Glomerular visceral epithelial cell (primary cell): ENCODE measurements at regions not wholly inside any gene's neighbourhood (a gene's known extent, or its start where the extent isn't known, plus 50 kb on each side); places are given as distances from the start of the nearest gene placed in this dataset.
"Not testable (repeated sequence)": the region's sequence is repeated elsewhere in the genome, so short reads cannot be mapped to it uniquely, and the experiment has no call there.

Experiments
- DNase-seq: peaks from one replicate; pipeline ENCODE4 v3.0.0-alpha.2; 2016; ENCODE audit errors: extremely low spot score

DNA sequence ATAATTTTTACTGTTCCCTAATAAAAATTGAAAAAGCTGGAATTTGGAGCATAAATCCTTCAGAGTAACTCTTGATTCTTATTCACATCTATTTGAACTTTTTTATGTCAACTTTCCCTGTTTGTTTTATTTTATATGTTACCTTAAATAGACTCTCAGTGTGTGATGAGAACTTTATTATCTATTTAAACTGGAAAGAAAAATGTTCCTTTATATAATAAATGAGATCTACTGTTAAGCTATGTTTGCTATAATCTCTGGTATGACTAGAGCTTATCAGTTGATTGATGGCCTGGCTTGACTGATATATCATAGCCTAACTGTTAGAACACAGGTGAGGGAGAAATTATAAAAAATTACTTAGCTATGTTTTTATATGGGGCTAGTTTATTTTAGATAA lies 330.6 kb upstream of the EPHA6 start:
- DNase-seq, result no peak

- no peak for DNase-seq
These were observed 325.7 kb upstream of the EPHA6 start for GRCh38 chr3:96488708-96489107.

GRCh38 chr3:96491023-96491422 lies 323.4 kb upstream of the EPHA6 start:
- no peak for DNase-seq

DNA sequence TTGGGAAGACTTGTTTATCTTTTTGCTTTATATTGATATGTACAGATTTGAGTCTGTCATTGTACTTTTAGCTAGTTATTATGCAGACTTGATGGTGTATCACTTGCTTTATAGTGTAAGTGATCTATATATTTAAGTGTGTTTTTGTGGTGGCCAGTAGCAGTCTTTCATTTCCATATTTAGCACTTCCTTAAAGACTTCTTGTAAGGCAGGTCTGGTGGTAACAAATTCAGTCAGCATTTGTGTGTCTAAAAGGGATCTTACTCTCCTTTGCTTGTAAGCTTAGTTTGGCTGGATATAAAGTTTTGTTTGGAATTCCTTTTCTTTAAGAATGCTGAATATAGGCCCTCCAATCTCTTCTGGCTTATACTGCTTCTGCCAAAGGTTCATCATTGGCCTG lies 322.5 kb upstream of the EPHA6 start:
- DNase-seq, result no peak

GRCh38 chr3:96510334-96510733 lies 304.1 kb upstream of the EPHA6 start:
- DNase-seq, result no peak

- no peak for DNase-seq
These were observed 277.2 kb upstream of the EPHA6 start for GRCh38 chr3:96537165-96537564.

GRCh38 chr3:96538186-96538585 lies 276.2 kb upstream of the EPHA6 start:
- no peak for DNase-seq

DNA sequence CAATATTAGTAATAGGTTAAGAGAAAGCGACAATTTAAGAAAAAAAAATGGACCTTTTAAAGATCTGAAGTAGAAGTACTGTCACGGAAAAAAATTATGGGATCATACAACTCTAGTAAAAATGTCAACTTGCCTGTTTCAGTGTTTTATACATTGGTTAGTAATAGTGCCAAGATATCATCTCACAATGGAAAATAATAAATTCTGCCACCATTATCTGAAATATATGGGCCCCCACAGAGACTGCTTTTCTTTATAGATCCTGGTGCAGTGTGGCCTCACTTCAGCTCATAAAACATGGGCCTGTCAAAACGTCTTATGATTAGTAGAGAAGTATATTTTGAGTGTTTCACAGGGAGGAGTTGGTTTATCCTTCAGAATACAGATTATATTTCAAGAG lies 266.3 kb upstream of the EPHA6 start:
- no peak for DNase-seq

DNA sequence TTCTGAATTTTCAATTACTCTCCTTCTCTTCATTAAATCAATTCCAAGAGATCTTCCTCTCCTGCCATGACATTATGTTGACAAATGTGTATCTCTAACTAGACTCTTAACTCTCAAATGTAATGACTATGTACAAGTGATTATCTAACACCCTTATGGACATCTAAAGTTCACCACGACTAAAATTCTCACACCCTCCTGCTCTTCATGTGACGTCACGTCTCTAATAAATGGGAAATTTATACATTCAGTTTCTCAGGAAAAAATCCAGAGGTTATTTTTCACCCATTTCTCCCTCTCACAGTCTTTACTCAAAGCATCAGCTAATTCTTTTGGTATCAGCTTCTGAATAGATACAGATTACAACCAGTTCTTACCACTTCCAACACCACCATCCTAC lies 237.5 kb upstream of the EPHA6 start:
- DNase-seq, result no peak

- no peak for DNase-seq
These were observed 230.3 kb upstream of the EPHA6 start for GRCh38 chr3:96584066-96584465.

- not testable (repeated sequence) for DNase-seq
These were observed 207.5 kb upstream of the EPHA6 start for GRCh38 chr3:96606865-96607264.

DNA sequence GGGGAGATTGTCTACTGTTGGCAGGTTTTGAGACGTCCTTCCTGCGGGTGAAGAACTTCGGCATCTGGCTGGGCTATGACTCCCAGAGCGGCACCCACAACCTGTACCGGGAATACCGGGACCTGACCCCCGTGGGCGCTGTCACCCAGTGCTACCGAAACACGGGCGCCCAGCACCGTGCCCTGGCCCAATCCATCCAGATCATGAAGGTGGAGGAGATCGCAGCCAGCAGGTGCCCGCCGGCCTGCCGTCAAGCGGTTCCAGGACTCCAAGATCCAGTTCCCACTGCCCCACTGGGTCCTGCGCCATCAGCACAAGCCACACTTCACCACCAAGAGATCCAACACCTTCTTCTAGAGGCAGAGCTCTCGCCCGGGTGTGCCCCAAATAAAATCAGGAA lies 194.9 kb upstream of the EPHA6 start:
- DNase-seq, result no peak

DNA sequence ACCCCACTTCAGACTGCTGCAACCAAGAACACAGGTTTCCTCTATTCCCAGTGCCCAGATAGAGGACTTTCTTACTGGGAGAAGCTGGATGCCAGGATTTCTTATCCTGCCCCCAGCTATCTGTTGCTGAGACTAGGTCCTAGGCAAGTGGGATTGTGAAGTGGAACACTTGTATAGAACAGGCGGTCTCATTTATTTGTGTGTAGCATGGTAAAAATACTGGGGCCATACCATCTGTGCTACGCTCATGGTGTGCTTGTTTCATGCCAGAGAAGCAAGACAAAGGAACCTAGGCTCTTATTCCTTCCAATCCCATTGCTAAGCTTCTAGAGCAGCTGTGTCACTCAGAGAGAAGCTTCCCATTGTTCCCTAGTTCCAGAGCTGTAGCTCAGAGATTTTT lies 191.5 kb upstream of the EPHA6 start:
- no peak for DNase-seq

DNA sequence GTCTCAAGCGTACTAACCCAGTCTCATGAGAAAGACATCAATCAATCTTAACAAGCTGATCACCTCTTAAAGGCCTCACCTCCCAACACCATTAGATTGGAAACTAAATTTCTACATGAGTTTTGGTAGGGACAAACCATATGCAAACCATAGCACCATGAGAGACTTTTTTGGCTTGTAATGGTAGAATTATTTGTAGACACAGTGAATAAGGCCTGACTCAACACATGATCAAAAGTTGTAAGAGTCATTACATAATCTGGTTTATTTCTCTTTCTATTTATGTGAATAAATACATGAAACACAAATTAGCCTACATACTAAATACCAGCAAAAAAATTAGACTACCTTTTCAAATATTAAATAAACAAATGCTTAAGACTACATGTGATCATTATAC lies 183.3 kb upstream of the EPHA6 start:
- DNase-seq, result no peak

GRCh38 chr3:96646596-96646995 lies 167.8 kb upstream of the EPHA6 start:
- no peak for DNase-seq

- DNase-seq, result no peak
These were observed 156.7 kb upstream of the EPHA6 start for GRCh38 chr3:96657710-96658109.

GRCh38 chr3:96671861-96672595 lies 142.4 kb upstream of the EPHA6 start:
- not testable (repeated sequence) for DNase-seq

DNA sequence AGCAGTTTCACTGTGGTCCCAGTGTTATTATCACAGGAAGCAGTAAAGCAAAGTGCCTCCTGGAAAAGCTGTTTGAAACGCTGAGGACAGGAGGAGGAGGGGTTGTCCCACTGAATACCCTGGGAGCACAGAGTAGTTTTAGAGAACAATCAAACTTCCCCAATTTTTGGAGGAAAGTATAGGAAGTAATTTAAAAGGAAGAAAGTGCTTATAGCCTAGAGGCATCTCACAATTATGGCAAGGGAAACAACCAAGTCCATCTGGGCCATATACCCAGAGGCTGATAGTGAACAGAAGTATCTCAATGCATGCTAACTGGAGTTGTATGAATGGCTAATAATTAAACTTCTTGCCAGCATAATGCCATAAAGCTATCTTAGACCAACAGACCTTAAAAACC lies 137.2 kb upstream of the EPHA6 start:
- no peak for DNase-seq

DNA sequence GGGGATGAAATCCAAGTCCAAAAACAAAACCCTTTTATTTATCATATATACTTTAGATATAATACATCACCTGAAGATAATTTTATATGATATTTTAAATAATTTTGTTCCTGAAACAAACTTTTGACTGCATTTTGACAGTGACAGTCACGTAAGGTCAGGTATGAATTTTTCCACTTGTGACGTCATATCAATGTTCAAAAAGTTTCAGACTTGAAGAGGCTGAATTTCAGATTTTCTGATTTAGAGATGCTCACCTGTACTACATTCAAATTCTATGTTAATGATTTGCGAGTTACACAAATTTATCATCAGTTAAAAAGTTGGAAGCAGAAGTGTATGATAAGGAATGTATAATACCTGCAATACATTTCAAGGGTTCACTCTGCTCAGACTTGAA lies 136.1 kb upstream of the EPHA6 start:
- no peak for DNase-seq

DNA sequence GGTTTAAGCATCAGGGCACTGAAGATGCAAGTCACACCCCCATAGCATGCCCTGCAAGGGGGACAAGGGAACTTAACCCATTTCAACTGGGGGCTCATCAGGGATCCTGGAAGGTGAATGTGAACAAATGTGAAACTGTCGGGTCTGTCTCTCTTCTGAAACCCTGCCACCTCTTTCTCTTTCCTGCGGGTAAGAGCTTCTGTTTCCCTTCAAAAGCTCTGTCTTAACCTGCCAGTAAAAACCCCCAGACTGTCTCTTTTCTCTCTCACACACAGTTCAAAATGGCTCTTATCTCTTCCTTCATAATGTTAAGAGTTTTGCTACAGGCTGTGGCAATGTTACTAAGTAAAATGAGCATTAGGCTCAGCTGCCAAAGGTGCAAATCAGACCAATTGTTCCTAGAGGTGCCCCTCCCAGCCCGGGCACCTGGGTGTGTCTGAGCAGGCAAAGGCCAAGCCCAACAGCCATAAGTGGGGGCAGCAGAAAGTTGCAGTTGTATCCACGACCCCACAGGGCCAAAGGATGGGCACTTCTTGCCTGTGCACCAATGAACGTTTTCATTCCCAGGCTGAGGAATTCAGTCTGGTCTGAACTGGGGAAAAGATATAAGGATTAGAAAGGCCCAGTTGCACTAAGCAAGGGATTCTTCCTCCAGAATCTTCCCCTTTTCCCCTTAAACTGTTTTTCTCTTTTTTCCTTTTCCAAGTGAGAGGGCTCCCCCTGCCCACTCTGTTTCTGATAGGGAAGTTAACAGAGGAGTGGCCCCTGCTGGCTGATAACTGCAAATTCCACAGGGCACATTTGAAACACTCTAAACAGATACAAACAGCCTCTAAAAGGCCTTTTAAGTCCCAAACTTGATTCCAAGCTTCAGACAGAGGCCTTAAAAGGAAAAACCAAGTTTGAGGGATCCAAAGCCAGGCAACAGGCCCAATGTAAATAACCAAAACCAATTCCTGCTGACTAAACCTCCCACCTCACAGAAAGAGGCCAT lies 113.8 kb upstream of the EPHA6 start:
- no peak for DNase-seq

DNA sequence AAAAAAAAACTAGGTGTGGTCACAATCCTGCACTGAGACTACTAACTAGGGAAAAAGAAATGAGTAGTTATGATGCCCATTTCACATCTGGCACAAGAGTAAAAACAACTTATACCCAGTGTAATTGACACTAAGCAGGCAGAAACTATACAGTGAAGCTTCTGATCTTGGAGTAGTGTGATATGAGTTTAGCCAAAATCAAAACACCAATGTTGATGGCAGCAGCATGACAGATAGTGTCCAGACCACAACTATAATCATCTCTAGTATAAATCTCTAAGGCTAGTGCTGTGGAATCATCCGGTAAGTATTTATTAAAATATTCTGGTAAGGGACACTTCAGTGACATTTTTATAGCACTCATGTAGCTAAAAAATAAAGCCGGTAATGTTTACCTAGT lies 108.5 kb upstream of the EPHA6 start:
- DNase-seq, result no peak

GRCh38 chr3:96706509-96706908 lies 107.9 kb upstream of the EPHA6 start:
- no peak for DNase-seq

DNA sequence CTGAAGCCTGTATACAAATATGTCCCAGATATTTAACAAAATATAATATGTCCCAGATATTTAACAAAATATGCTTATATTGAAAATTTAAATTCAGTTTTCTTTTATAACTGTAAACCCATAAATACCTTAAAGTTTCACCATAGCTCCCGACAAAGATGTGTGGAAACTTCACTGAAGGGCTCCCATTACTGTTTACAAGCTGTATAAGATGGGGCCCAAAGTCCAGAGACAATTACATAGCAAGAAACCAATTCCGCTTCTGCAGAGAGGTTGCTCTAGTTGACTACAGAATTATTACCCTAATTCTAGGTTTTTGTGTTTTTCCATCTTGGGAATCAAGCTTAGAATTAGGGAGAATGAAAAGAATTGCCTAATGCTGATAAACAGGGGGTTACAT lies 102.6 kb upstream of the EPHA6 start:
- no peak for DNase-seq
